ENCODE measurements at regions not wholly inside any gene's neighbourhood (a gene's known extent, or its start where the extent isn't known, plus 50 kb on each side); places are given as distances from the start of the nearest gene placed in this dataset.

DNA sequence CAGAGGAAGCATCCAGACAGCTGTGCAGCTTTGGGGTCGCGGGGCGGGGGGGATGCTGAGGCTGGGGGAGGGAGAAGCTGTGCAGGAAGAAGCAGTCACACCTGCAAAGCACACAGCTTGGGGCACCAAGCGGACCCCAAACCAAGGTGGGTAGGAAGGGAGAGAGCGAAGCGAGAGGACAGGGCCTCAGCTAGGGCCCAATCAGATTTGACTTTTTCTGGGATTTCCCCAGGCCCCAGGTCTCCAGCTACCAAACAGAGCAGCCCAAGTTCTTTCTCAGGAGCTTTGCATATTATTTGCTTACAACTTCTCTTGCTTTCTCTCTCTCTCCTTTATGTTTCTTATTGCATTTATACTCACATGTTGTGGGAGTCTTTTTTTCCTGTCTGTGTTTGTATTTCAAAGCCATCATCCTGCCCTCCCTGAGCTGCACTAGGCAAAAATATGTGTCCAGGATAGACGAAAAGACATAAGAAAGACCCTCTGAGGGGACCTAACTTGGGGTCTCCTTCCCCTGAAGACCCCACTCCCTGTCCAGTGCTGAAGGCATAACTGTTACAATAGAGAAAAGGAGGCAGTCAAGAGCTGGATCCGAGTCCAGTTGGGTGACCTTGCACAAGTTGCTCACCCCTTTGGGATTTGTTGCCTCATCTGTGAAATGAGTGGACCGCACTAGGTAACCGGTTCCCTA, 50.6 kb upstream of the SMNDC1 start:
- ChIA-PET POLR2A (interaction anchor here (0.6 to 1.0 kb wide), 2 partner anchors 17 to 143 kb away, joined by 4 to 7 read pairs; no protein-coding TSS in a partner anchor), CTCF (interaction anchor here (0.7 to 6.1 kb wide), 32 partner anchors 10 to 231 kb away, joined by 3 to 88 read pairs (median 6); partner anchors contain the start of gene SMNDC1)
- Mint-ChIP-seq H3K27ac (peak overlapping the region; percentile 88), H3K4me1 (peaks cover 58% of the 10 kb centered on the region), H3K36me3 (ENCODE audit: low read depth) (no peaks in the 10 kb centered on the region), H3K4me3 (peak overlapping the region; percentile 74), H3K27me3 (peaks cover 3% of the 10 kb centered on the region), H3K9me3 (no peaks in the 10 kb centered on the region)
- DNase-seq: no peak

DNA sequence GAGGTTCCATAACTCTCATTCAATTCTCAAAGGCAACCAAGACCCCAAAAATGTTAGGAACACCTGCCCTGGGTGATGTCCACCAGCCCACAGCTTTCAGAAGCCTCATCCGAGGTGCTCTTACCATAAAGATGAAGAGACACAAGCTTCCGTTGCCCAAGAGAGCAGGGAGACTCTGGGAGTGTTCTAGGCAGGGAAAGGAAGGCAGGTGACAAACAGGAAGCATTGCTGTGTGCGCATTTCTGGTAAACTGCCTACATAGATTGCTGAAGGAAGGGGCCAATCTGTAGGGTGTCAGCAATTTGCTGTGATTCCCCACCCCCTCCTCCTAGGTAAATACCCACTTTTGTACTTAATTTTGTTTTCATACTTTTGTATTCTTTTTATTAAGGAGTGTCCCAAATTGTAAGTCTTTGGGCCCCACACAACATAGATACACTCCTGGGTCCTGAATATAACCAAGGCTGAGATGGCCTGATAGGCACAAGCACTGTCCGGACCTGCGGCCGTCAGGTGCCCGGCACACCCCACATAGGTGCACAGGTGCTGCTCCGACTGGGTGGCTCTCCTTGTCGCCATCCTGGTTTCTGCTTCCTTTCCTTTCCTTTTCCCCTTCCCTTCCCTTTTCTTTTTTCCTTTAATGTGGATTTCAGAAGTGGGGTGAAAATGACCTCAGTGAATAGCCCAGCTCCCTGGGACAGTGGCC, 51.4 kb upstream of the SMNDC1 start:
- POLR2A ChIA-PET: no interaction called here
- Mint-ChIP-seq H3K4me1 (peaks cover 63% of the 10 kb centered on the region), H3K9me3 (no peaks in the 10 kb centered on the region), H3K36me3 (ENCODE audit: low read depth) (no peaks in the 10 kb centered on the region), H3K27ac (peak overlapping the region; percentile 88), H3K4me3 (peak overlapping the region; percentile 74), H3K27me3 (peaks cover 3% of the 10 kb centered on the region)
- DNase-seq: peak; percentile 27
- CTCF ChIA-PET: interaction anchor here (0.6 to 6.1 kb wide), 16 partner anchors 10 to 190 kb away, joined by 3 to 88 read pairs (median 4); partner anchors contain the start of gene SMNDC1

DNA sequence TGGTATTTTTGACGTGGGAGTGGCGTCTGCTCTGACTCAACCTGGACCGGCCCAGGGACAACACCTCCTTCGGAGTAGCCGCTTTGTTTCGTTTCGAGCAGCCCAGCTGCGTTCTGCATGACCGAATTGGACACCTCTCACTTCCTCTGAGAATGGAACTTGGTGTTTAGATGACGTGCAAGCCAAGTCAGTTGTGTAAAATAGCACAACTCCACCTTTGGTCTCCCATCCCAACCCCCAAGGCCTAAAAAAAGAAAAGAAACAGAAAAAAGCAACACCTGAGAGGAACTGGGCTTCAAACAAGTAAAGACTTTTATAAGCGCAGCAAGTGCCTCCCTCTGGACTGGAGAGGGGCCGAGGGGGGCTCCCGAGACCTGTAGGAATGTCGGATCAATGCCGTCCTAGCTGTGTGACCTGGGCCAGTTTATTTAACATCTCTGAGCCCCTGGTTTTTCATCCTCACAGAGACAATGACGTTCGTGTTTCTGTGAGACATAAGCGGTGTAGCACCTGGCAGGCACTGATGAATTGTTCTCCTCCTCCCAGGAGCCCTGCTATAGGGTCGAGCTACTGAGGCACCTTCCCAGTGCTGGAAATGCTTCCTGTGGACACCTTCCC, 52.0 kb upstream of the SMNDC1 start:
- DNase-seq: peak; percentile 61
- Mint-ChIP-seq H3K4me1 (peaks cover 67% of the 10 kb centered on the region), H3K9me3 (no peaks in the 10 kb centered on the region), H3K36me3 (ENCODE audit: low read depth) (no peaks in the 10 kb centered on the region), H3K4me3 (peak overlapping the region; percentile 74), H3K27me3 (no peaks in the 10 kb centered on the region), H3K27ac (peak overlapping the region; percentile 88)
- ChIA-PET POLR2A (no interaction called here), CTCF (interaction anchor here (0.6 to 6.1 kb wide), 10 partner anchors 9 to 285 kb away, joined by 3 to 88 read pairs (median 4); no protein-coding TSS in a partner anchor)

DNA sequence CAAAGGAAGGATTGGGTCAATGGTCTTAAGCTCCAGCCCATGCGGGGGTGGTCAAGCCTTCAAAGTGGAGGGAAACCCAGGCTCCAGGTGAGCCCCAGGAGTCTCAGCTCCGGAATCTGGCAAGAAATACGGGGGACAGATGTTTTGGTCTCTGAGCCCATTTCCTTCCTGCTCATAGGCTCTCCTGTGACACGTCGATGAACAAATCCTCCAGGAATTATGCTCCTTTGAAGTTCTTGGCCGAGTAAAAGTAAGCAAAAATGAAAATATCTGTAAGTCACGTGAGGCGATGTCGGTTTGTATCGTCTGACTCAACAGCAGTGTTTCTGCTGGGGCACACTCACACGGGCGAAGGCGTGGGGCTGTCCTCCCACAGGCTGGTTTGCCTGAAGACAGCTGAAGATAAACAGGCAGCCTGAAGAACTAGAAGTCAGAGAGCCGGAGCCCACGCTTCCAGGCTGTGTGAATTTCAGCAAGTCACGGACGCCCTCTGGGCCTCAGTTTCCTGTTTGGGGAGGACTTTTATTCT, 52.6 kb upstream of the SMNDC1 start:
- Mint-ChIP-seq H3K4me3 (peak overlapping the region; percentile 20), H3K36me3 (ENCODE audit: low read depth) (no peaks in the 10 kb centered on the region), H3K4me1 (peaks cover 72% of the 10 kb centered on the region), H3K27ac (peak overlapping the region; percentile 88), H3K9me3 (no peaks in the 10 kb centered on the region), H3K27me3 (no peaks in the 10 kb centered on the region)
- POLR2A ChIA-PET: no interaction called here
- CTCF ChIA-PET: interaction anchor here (0.6 to 6.1 kb wide), 8 partner anchors 9 to 284 kb away, joined by 3 to 88 read pairs (median 4); no protein-coding TSS in a partner anchor
- peak; percentile 33 for DNase-seq

DNA sequence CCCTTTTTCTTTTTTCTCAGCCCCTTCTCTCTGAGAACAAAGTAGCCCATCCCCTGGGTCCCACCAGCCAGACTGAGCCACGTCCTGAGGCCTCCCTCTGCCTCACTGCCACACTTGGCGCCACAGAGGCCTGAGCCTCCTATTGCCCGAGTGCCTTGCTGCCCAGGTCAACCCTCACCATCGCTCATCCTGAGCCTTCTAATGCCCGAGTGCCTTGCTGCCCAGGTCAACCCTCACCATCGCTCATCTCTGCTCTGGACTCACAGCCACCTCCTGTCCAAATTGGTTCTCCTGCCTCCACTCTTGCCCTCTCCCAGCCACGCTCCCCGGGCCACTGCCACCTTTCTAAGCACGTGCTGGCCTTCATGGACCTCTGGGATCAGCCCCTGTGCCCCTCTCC, 53.2 kb upstream of the SMNDC1 start:
- Mint-ChIP-seq H3K4me1 (peaks cover 74% of the 10 kb centered on the region), H3K36me3 (ENCODE audit: low read depth) (no peaks in the 10 kb centered on the region), H3K9me3 (no peaks in the 10 kb centered on the region), H3K27ac (peak overlapping the region; percentile 88), H3K27me3 (no peaks in the 10 kb centered on the region), H3K4me3 (peak overlapping the region; percentile 12)
- no peak for DNase-seq
- CTCF ChIA-PET: interaction anchor here (6.1 kb wide), 1 partner anchor 8 kb away, joined by 88 read pairs; no protein-coding TSS in a partner anchor
- POLR2A ChIA-PET: no interaction called here

DNA sequence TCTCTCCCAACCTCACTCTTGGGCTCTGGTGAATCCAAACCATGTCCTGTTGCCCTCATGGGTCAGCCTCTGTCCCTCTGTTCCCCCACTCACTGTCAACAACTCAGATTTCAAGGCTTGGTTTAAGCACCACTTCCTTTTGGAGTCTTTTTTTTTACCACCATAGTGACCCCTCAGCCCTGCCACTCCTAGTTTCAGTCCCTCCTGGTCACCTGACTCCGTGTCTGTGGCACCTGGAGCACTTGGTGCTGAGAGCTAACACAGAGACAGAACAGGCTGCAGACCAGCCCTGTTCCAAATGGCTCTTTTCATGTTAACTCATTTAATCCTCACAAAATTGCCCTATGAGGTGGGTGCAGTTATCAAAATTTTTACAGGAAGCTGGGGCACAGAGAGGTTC, 53.6 kb upstream of the SMNDC1 start:
- ChIA-PET POLR2A (no interaction called here), CTCF (no interaction called here)
- Mint-ChIP-seq H3K9me3 (no peaks in the 10 kb centered on the region), H3K27me3 (no peaks in the 10 kb centered on the region), H3K4me1 (peaks cover 75% of the 10 kb centered on the region), H3K27ac (peak overlapping the region; percentile 88), H3K36me3 (ENCODE audit: low read depth) (no peaks in the 10 kb centered on the region), H3K4me3 (peak overlapping the region; percentile 12)
- no peak for DNase-seq

DNA sequence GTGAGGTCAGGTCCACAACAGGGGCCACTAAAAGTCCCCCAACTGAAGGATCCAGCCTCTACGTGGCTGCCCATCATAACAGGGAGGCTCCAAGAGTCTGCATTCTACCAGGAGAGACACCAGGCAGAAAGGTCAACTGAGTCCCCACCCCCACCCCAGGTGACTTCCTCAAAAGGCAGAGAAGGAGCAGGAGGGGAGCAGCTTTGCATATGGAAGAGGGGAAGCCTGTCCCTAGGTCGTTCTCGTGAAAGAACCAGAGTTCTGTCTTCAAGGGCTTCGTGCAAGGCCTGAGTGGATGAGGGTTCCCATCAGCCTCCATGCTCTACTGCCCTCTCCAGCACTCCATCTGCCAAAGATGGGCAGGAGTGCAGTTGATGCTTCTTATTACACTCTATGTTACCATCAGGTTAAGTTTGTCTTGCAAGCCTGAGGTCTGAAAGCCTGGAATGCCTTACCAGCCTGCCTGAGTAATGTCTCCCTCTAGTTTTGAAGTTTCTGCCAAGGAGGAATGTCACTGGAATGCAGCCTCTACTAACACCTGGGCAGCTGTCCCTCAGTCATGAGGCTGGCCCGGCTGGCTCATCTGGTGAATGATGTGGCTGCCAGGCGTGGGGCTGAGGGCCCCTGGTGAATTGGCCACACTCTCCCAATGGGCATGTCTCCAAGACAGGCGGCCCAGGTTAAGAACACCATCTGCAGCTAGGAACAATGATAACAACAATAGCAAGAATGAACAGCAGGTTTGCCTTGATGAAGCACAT, 54.3 kb upstream of the SMNDC1 start:
- peaks cover 2% of the 10 kb centered on the region for H3K36me3 Mint-ChIP-seq (ENCODE audit: low read depth)
- H3K27ac Mint-ChIP-seq: no peak overlapping the region
- no peaks in the 10 kb centered on the region for H3K9me3 Mint-ChIP-seq
- DNase-seq: no peak
- ChIA-PET CTCF (no interaction called here), POLR2A (no interaction called here)
- peaks cover 75% of the 10 kb centered on the region for H3K4me1 Mint-ChIP-seq
- no peaks in the 10 kb centered on the region for H3K27me3 Mint-ChIP-seq
- H3K4me3 Mint-ChIP-seq: no peak overlapping the region

DNA sequence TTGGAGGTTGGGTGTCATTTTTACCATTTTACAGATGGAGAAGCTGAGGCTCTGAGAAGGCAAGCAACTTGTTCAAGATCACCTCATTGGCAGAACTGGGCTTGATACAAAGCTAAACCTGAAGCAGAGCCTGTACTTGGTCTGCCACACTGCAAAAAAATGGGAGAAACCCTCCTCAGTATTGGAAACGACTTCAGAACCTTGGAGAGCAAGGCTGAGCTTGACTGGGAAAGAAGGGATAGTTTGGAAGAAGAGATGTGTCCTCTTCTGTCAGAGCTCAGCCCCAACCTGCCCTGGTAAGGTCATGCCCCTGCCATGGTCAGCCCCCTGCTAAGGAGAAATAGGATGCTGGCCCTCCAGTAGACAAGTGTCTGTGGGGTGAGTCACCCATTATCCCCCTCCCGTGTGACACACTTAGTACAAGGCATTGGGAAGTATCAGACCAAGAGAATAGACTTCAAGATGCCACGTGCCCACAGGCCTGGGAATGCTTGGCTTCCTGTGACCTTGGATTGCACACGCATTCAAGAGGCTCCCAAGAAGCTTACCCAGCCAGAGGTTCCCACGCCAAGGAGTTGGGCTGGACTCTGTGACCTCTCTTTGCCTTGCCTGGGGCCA, 56.2 kb upstream of the SMNDC1 start:
- Mint-ChIP-seq H3K36me3 (ENCODE audit: low read depth) (peaks cover 2% of the 10 kb centered on the region), H3K27ac (no peak overlapping the region), H3K9me3 (no peaks in the 10 kb centered on the region), H3K4me1 (peaks cover 70% of the 10 kb centered on the region), H3K27me3 (no peaks in the 10 kb centered on the region), H3K4me3 (no peak overlapping the region)
- no peak for DNase-seq
- POLR2A ChIA-PET: no interaction called here
- CTCF ChIA-PET: interaction anchor here (1.0 to 2.3 kb wide), 2 partner anchors 35 to 138 kb away, joined by 3 to 6 read pairs; no protein-coding TSS in a partner anchor

DNA sequence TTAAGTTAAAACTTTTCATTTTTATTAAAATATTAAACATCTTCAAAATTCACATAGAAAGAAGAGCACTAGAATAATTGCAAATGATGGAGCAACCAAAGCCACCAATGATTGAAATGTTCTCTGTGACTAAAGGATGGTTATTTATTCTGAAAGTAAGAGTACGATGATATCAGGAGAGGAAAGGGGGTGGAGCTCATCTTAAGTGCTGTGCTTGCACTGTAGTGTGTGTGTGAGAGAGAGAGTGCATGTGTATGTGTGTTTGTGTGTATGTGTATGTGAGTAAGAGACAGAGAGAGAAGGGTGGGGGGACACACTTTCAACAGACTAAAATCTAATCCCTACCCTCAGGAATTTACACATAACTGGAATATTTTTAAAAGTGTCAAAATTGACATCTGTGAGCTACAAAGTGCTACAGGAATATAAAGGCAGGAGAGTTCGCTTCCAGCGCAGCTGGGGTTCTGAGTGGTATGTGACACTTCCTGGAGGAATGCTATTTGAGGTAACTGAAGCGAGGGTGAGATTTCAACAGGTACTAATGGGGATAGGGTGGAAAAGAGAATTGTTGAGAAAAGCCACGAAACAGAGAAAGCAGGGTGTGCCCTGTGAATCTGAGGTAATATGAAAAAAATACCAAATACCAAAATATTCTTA, 57.2 kb upstream of the SMNDC1 start:
- H3K4me3 Mint-ChIP-seq: no peak overlapping the region
- no peaks in the 10 kb centered on the region for H3K27me3 Mint-ChIP-seq
- H3K9me3 Mint-ChIP-seq: no peaks in the 10 kb centered on the region
- H3K4me1 Mint-ChIP-seq: peaks cover 61% of the 10 kb centered on the region
- peaks cover 2% of the 10 kb centered on the region for H3K36me3 Mint-ChIP-seq (ENCODE audit: low read depth)
- POLR2A ChIA-PET: no interaction called here
- DNase-seq: no peak
- no peak overlapping the region for H3K27ac Mint-ChIP-seq
- CTCF ChIA-PET: interaction anchor here (0.6 to 2.3 kb wide), 5 partner anchors 15 to 137 kb away, joined by 3 to 6 read pairs (median 3); no protein-coding TSS in a partner anchor

DNA sequence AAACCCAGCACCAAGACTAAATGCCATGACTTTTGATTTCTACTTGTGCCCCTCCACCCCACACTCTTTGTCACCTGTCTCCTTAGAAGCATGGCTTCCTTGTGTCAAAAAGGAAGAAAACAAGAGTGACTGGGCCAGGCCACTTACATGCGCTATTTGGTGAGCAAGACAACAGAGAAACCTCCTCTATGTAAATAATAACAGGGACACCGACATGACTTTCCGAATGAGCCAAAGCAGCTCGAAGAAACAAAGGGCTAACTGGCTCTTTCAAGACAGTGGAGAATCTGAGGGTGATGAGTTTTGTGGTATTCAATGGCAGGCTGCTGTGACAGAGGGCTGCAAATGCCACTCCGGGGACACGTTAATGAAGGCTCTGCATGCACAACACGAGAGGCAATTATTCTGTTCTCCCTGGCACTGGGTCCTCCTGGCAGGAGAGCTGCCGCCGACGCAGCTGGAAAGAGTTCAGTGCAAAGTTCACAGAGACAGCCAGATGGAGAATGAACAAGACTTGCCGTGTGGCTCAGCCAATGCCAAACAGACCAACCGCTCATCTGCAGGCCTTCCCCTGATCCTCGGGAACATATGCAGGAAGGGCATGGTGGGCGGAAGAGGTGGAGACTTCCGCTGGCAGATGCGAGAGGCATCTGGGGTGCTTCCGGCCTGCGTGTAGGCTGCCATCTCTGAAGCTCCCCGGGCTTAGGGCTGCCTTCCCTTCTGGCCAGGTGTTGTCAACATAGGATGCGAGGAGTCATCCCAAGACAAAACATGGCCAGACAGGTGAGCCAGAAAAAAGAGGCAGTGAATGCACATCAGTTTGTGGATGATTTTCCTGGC, 59.1 kb upstream of the SMNDC1 start:
- peak; percentile 23 for DNase-seq
- H3K9me3 Mint-ChIP-seq: no peaks in the 10 kb centered on the region
- peaks cover 47% of the 10 kb centered on the region for H3K4me1 Mint-ChIP-seq
- H3K27ac Mint-ChIP-seq: peak overlapping the region; percentile 74
- no peaks in the 10 kb centered on the region for H3K27me3 Mint-ChIP-seq
- H3K36me3 Mint-ChIP-seq (ENCODE audit: low read depth): peaks cover 2% of the 10 kb centered on the region
- CTCF ChIA-PET: interaction anchor here (0.8 to 6.8 kb wide), 6 partner anchors 9 to 44 kb away, joined by 3 to 88 read pairs (median 6); no protein-coding TSS in a partner anchor
- H3K4me3 Mint-ChIP-seq: peak overlapping the region; percentile 60
- POLR2A ChIA-PET: no interaction called here

DNA sequence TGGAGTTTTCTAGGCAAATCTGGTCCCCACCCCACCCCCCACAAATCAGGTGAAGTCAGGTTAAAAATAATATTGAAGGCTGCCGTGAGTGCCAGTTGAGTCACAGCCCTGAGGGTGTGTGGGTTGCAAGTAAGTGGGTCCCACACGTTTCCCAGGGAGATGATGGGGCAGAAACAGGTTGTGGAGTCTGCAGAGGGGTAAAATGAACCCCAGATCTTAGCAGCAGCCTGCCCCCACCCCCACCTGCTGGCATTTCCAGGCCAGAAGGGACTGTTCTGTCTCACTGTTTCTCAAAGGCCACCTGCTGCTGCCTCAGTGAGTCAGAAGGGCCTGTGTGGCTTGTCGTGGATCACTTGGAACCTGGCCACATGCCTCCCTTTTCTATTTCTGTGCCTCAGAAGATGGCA, 59.8 kb upstream of the SMNDC1 start:
- Mint-ChIP-seq H3K4me1 (peaks cover 47% of the 10 kb centered on the region), H3K4me3 (no peak overlapping the region), H3K9me3 (no peaks in the 10 kb centered on the region), H3K27me3 (no peaks in the 10 kb centered on the region), H3K27ac (no peak overlapping the region), H3K36me3 (ENCODE audit: low read depth) (peaks cover 2% of the 10 kb centered on the region)
- no peak for DNase-seq
- POLR2A ChIA-PET: no interaction called here
- CTCF ChIA-PET: interaction anchor here (1.8 to 6.8 kb wide), 6 partner anchors 8 to 49 kb away, joined by 4 to 88 read pairs (median 7); no protein-coding TSS in a partner anchor
